ENCODE measurements at regions not wholly inside any gene's neighbourhood (a gene's known extent, or its start where the extent isn't known, plus 50 kb on each side); places are given as distances from the start of the nearest gene placed in this dataset.

DNA sequence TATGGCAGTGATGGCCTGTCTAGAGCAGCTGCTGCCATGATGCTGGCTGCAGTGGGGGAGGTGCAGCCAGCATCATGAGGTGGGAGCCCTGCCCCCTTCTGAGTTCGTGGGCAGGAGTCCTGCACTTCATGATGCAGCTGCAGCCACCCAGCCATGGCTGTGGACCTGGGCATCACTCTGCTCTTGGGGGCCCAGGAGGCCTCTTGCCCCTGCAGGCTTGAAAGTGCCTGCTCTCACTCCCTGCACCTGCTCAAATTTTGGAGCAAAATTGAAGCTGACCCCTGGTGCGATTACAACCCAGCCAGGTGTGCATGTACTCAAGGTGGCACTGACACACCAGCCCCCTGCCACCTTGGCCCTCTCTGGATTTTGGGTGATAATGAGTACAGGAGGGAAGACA, 712.9 kb downstream of the NUP35 start:
- POLR2A ChIA-PET = no interaction called here
- H3K9me3 ChIP-seq (replicated peaks; ENCODE audit: control insufficient read depth, insufficient read depth, low read length) = peaks cover 9% of the 10 kb centered on the region
- intact Hi-C loops (cut with micrococcal nuclease) = no loop called here
- H3K27me3 ChIP-seq (ENCODE audit: control insufficient read depth in 2 of 2, insufficient read depth in 2 of 2, low read length in 2 of 2) = no peaks in the 10 kb centered on the region
- no peak for FAIRE-seq
- no peak overlapping the region for H2AFZ ChIP-seq (ENCODE audit: low read depth, low read length)
- H4K20me1 ChIP-seq (replicated peaks; ENCODE audit: control insufficient read depth, extremely low read depth, insufficient read depth, low read length) = no peaks in the 10 kb centered on the region
- DNase-seq (ENCODE audit: low read depth, low spot score) = no peak
- no peak overlapping the region for H3K4me3 ChIP-seq (replicated peaks in 1 of 3; ENCODE audit: insufficient read depth in 1 of 3, low read depth in 1 of 3, low read length in 3 of 3)
- H3K79me2 ChIP-seq (ENCODE audit: control insufficient read depth, insufficient read depth, low read length) = no peaks in the 10 kb centered on the region
- H3K9ac ChIP-seq (replicated peaks; ENCODE audit: extremely low read depth, insufficient read depth, low read length) = no peak overlapping the region
- CTCF ChIA-PET = no interaction called here
- H3K36me3 ChIP-seq (ENCODE audit: control insufficient read depth in 2 of 2, extremely low read depth in 1 of 2, insufficient read depth in 2 of 2, low read length in 2 of 2) = no peaks in the 10 kb centered on the region
- H3K4me2 ChIP-seq (ENCODE audit: insufficient read depth, low read length) = no peak overlapping the region
- no peak for TF ChIP-seq JUN (IDR thresholded peaks at IDR 0.05; ENCODE audit: borderline replicate concordance, insufficient read depth, insufficient read length, low read depth)
- TF ChIP-seq, protein P1, sequence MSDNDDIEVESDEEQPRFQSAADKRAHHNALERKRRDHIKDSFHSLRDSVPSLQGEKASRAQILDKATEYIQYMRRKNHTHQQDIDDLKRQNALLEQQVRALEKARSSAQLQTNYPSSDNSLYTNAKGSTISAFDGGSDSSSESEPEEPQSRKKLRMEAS (IDR thresholded peaks at IDR 0.05; ENCODE audit: insufficient read depth, insufficient read length) = no peak
- TF ChIP-seq GATA2 (IDR thresholded peaks at IDR 0.05; ENCODE audit: insufficient read depth, insufficient read length, low read depth, low read length) = no peak
- TF ChIP-seq, protein P2, sequence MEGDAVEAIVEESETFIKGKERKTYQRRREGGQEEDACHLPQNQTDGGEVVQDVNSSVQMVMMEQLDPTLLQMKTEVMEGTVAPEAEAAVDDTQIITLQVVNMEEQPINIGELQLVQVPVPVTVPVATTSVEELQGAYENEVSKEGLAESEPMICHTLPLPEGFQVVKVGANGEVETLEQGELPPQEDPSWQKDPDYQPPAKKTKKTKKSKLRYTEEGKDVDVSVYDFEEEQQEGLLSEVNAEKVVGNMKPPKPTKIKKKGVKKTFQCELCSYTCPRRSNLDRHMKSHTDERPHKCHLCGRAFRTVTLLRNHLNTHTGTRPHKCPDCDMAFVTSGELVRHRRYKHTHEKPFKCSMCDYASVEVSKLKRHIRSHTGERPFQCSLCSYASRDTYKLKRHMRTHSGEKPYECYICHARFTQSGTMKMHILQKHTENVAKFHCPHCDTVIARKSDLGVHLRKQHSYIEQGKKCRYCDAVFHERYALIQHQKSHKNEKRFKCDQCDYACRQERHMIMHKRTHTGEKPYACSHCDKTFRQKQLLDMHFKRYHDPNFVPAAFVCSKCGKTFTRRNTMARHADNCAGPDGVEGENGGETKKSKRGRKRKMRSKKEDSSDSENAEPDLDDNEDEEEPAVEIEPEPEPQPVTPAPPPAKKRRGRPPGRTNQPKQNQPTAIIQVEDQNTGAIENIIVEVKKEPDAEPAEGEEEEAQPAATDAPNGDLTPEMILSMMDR (IDR thresholded peaks at IDR 0.05; ENCODE audit: extremely low read depth in 1 of 2, insufficient read depth in 1 of 2, low read depth in 1 of 2, low read length in 2 of 2) = no peak
- no peak for TF ChIP-seq MYC (IDR thresholded peaks at IDR 0.05; ENCODE audit: low read depth, low read length)
- TF ChIP-seq POLR2AphosphoS5 (IDR thresholded peaks at IDR 0.05; ENCODE audit: insufficient read depth, low read depth, low read length) = no peak
- no peak for TF ChIP-seq EZH2 (IDR thresholded peaks at IDR 0.05; ENCODE audit: borderline replicate concordance, low read depth, low read length, severe bottlenecking)
- no peak for TF ChIP-seq FOS (IDR thresholded peaks at IDR 0.05; ENCODE audit: borderline replicate concordance, insufficient read depth, low read length)
- no peak for TF ChIP-seq POLR2A (IDR thresholded peaks at IDR 0.05; ENCODE audit: low read depth, low read length)
- H3K4me1 ChIP-seq (ENCODE audit: control insufficient read depth, extremely low read depth, insufficient read depth, low read length) = no peaks in the 10 kb centered on the region
- H3K27ac ChIP-seq (ENCODE audit: insufficient read depth, low read depth, low read length) = no peak overlapping the region
- no TSS peak for BruUV-seq (replicated peaks)
- dilution Hi-C loops (cut with MboI; ENCODE audit: extremely low pct_ligation_motif_present, low sequenced_read_pairs) = no loop called here
- no peaks in the 10 kb centered on the region for H3K9me1 ChIP-seq (replicated peaks; ENCODE audit: control insufficient read depth, extremely low read depth, insufficient read depth, low read length)

All from endothelial cell of umbilical vein (primary cell).